ENCODE measurements at regions not wholly inside any gene's neighbourhood (a gene's known extent, or its start where the extent isn't known, plus 50 kb on each side); places are given as distances from the start of the nearest gene placed in this dataset.

DNA sequence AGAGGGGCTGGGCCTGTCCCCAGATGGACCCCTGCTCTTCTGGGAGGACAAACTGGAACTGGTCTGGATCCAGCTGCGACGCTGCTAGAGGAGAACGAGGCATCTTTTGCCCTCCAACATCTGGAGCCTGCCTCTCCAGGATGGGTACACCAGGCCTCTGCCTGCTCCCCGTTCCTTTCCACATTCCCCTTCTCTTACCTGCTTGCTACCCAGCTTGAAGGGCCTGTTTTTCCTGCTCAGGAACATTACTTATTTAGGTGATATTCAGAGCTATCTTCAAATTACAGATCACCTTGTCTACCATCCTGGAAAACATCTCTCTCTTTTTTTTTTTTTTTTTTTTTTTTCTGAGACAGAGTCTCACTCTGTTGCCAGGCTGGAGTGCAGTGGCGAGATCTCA, 64.0 kb downstream of the CHRD start:
- Histone ChIP-seq H3K4me1 (peaks cover 25% of the 10 kb centered on the region), H3K4me3 (ENCODE audit: low read depth, low read length) (no peak overlapping the region), H3K36me3 (ENCODE audit: control insufficient read depth, insufficient read depth, low read length) (no peaks in the 10 kb centered on the region), H3K9me3 (no peaks in the 10 kb centered on the region), H3K27me3 (replicated peaks; ENCODE audit: control insufficient read depth, insufficient read depth, low read length) (no peaks in the 10 kb centered on the region)
- BruUV-seq (replicated peaks): no TSS peak
- ChIA-PET POLR2A (no interaction called here), CTCF (interaction anchor here (0.8 to 1.1 kb wide), 2 partner anchors 72 to 118 kb away, joined by 4 to 11 read pairs; partner anchors contain the start of gene EPHB3)
- H3K4me3 Mint-ChIP-seq (ENCODE audit: unreplicated experiment): no peak overlapping the region
- H3K9me3 Mint-ChIP-seq (ENCODE audit: unreplicated experiment): no peaks in the 10 kb centered on the region
- DNase-seq: no peak
- H3K27me3 Mint-ChIP-seq (ENCODE audit: insufficient read depth, unreplicated experiment): no peaks in the 10 kb centered on the region
- no peaks in the 10 kb centered on the region for H3K36me3 Mint-ChIP-seq (ENCODE audit: insufficient read depth, unreplicated experiment)
- TF ChIP-seq, protein P1, sequence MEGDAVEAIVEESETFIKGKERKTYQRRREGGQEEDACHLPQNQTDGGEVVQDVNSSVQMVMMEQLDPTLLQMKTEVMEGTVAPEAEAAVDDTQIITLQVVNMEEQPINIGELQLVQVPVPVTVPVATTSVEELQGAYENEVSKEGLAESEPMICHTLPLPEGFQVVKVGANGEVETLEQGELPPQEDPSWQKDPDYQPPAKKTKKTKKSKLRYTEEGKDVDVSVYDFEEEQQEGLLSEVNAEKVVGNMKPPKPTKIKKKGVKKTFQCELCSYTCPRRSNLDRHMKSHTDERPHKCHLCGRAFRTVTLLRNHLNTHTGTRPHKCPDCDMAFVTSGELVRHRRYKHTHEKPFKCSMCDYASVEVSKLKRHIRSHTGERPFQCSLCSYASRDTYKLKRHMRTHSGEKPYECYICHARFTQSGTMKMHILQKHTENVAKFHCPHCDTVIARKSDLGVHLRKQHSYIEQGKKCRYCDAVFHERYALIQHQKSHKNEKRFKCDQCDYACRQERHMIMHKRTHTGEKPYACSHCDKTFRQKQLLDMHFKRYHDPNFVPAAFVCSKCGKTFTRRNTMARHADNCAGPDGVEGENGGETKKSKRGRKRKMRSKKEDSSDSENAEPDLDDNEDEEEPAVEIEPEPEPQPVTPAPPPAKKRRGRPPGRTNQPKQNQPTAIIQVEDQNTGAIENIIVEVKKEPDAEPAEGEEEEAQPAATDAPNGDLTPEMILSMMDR (IDR thresholded peaks at IDR 0.05; ENCODE audit: insufficient read depth in 1 of 2, low read depth in 1 of 2, low read length in 1 of 2, severe bottlenecking in 1 of 2, unreplicated experiment in 1 of 2): no peak
- intact Hi-C loops (cut with micrococcal nuclease; ENCODE audit: unreplicated experiment): no loop called here
- no peak overlapping the region for H3K27ac Mint-ChIP-seq (ENCODE audit: unreplicated experiment)
- peaks cover 27% of the 10 kb centered on the region for H3K4me1 Mint-ChIP-seq (ENCODE audit: low read depth, unreplicated experiment)

DNA sequence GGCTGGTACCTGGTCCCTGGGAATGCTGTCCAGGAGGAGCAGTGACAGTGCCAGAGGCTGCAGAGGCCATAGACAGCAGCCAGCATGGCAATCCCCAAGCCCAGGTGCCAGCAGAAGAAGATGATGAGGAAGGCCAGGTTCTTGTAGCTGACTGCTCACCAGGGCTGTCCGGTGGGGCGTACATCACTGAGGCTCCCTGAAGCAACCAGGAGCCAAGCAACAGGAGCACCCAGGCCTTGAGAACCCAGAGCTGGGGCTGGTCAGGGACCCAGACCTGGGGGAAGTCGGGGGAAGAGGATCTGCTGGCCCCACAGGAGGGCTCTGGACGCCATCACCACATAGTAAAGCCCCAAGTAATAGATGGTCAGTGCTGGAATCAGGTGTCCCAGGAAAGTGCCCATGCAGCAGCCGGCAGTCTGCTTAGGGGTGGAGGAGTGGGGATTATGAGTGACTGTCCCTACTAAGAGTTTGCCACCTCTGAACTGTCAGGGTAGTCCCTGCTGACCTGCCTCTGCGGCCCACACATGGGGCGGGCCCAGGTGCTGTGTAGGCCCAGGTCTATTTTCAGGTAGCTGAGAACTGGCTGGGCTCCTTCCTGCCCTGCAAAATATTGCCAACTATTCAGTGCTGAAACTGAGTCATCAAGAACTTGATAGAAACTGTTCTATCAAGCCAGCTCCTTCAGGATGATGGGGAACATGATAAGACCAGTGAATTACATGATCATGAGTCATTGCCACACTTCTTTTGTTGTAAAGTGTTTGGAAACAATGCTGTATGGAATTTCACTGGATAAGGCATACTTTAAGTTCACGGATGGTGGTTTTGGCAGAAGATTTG, 68.7 kb downstream of the CHRD start:
- Mint-ChIP-seq H3K9me3 (ENCODE audit: unreplicated experiment) (no peaks in the 10 kb centered on the region), H3K36me3 (ENCODE audit: insufficient read depth, unreplicated experiment) (no peaks in the 10 kb centered on the region), H3K4me1 (ENCODE audit: low read depth, unreplicated experiment) (no peaks in the 10 kb centered on the region), H3K27me3 (ENCODE audit: insufficient read depth, unreplicated experiment) (no peaks in the 10 kb centered on the region), H3K4me3 (ENCODE audit: unreplicated experiment) (no peak overlapping the region), H3K27ac (ENCODE audit: unreplicated experiment) (no peak overlapping the region)
- CTCF ChIA-PET: no interaction called here
- H3K9me3 ChIP-seq: no peaks in the 10 kb centered on the region
- no peak overlapping the region for H3K4me3 ChIP-seq (ENCODE audit: low read depth, low read length)
- TF ChIP-seq, protein P1 (IDR thresholded peaks at IDR 0.05; ENCODE audit: insufficient read depth in 1 of 2, low read depth in 1 of 2, low read length in 1 of 2, severe bottlenecking in 1 of 2, unreplicated experiment in 1 of 2): no peak
- peaks cover 15% of the 10 kb centered on the region for H3K4me1 ChIP-seq
- no TSS peak for BruUV-seq (replicated peaks)
- POLR2A ChIA-PET: no interaction called here
- intact Hi-C loops (cut with micrococcal nuclease; ENCODE audit: unreplicated experiment): no loop called here
- no peaks in the 10 kb centered on the region for H3K27me3 ChIP-seq (replicated peaks; ENCODE audit: control insufficient read depth, insufficient read depth, low read length)
- H3K36me3 ChIP-seq (ENCODE audit: control insufficient read depth, insufficient read depth, low read length): no peaks in the 10 kb centered on the region
- DNase-seq: peak in 1 of 2 experiments; percentile 12

DNA sequence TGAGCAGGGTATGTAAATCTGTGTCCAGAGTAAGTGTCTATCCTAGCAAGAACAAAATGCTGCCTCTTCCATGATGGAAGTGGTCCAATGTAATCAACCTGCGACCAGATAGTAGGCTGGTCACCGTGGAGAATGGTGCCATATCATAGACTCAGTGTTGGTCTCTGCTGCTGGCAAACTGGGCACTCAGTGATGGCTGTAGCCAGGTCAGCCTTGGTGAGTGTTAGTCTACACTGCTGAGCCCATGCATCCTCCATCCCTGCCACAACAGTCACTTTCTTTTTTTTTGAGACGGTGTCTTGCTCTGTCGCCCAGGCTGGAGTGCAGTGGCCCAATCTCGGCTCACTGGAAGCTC, 69.3 kb downstream of the CHRD start:
- no TSS peak for BruUV-seq (replicated peaks)
- intact Hi-C loops (cut with micrococcal nuclease; ENCODE audit: unreplicated experiment): no loop called here
- Histone ChIP-seq H3K4me1 (peaks cover 15% of the 10 kb centered on the region), H3K36me3 (ENCODE audit: control insufficient read depth, insufficient read depth, low read length) (no peaks in the 10 kb centered on the region), H3K9me3 (no peaks in the 10 kb centered on the region), H3K4me3 (ENCODE audit: low read depth, low read length) (no peak overlapping the region), H3K27me3 (replicated peaks; ENCODE audit: control insufficient read depth, insufficient read depth, low read length) (no peaks in the 10 kb centered on the region)
- TF ChIP-seq, protein P1 (IDR thresholded peaks at IDR 0.05; ENCODE audit: insufficient read depth in 1 of 2, low read depth in 1 of 2, low read length in 1 of 2, severe bottlenecking in 1 of 2, unreplicated experiment in 1 of 2): no peak
- ChIA-PET CTCF (no interaction called here), POLR2A (no interaction called here)
- H3K27me3 Mint-ChIP-seq (ENCODE audit: insufficient read depth, unreplicated experiment): no peaks in the 10 kb centered on the region
- no peaks in the 10 kb centered on the region for H3K36me3 Mint-ChIP-seq (ENCODE audit: insufficient read depth, unreplicated experiment)
- H3K9me3 Mint-ChIP-seq (ENCODE audit: unreplicated experiment): no peaks in the 10 kb centered on the region
- no peak for DNase-seq
- H3K27ac Mint-ChIP-seq (ENCODE audit: unreplicated experiment): no peak overlapping the region
- H3K4me3 Mint-ChIP-seq (ENCODE audit: unreplicated experiment): no peak overlapping the region
- H3K4me1 Mint-ChIP-seq (ENCODE audit: low read depth, unreplicated experiment): no peaks in the 10 kb centered on the region

Data from Caco-2 (cell line).